ENCODE measurements at regions not wholly inside any gene's neighbourhood (a gene's known extent, or its start where the extent isn't known, plus 50 kb on each side); places are given as distances from the start of the nearest gene placed in this dataset.
"Not testable (repeated sequence)": the region's sequence is repeated elsewhere in the genome, so short reads cannot be mapped to it uniquely, and the experiment has no call there.

DNA sequence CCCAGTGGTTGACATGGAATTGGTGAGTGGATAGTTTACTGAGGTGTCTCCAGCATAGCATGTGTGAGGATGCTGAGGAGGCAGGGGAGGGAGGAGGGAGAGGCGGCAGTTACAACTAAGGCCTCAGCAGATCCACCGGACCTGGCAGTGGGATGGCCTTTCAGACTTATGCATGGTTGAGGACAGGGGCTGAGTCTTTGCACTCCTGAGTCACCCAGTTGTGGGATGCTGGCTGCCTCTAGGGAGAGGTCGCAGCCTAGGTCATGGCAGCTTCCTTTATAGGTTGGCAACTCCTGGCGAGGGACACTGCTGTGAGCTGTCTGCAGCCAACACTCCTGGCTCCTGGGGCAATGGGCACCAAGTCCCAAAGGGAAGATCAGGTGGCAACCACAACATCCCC lies 380.3 kb downstream of the PREX1 start:
- DNase-seq (no peak), ATAC-seq (ENCODE audit: insufficient read depth, low read depth) (no peak)
- no peak overlapping the region for H2AFZ ChIP-seq (ENCODE audit: low read depth, low read length)
- no peak overlapping the region for H3K4me2 ChIP-seq (ENCODE audit: insufficient read depth, low read length)
- no peaks in the 10 kb centered on the region for H4K20me1 ChIP-seq (ENCODE audit: insufficient read depth, low read length)
- H3K79me2 ChIP-seq (ENCODE audit: insufficient read depth, low read length): no peaks in the 10 kb centered on the region
- H3K9ac ChIP-seq (ENCODE audit: low read depth, low read length): no peak overlapping the region
- TF ChIP-seq EZH2 (IDR thresholded peaks at IDR 0.05; ENCODE audit: borderline replicate concordance, low read depth, low read length, severe bottlenecking): no peak
- TF ChIP-seq, protein P1, sequence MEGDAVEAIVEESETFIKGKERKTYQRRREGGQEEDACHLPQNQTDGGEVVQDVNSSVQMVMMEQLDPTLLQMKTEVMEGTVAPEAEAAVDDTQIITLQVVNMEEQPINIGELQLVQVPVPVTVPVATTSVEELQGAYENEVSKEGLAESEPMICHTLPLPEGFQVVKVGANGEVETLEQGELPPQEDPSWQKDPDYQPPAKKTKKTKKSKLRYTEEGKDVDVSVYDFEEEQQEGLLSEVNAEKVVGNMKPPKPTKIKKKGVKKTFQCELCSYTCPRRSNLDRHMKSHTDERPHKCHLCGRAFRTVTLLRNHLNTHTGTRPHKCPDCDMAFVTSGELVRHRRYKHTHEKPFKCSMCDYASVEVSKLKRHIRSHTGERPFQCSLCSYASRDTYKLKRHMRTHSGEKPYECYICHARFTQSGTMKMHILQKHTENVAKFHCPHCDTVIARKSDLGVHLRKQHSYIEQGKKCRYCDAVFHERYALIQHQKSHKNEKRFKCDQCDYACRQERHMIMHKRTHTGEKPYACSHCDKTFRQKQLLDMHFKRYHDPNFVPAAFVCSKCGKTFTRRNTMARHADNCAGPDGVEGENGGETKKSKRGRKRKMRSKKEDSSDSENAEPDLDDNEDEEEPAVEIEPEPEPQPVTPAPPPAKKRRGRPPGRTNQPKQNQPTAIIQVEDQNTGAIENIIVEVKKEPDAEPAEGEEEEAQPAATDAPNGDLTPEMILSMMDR (IDR thresholded peaks at IDR 0.05; ENCODE audit: borderline replicate concordance, extremely low read depth, low read length, poor library complexity, severe bottlenecking): no peak
- H3K36me3 ChIP-seq (ENCODE audit: insufficient read depth, low read length): no peaks in the 10 kb centered on the region
- no peak overlapping the region for H3K4me3 ChIP-seq (ENCODE audit: low read depth in 1 of 2, low read length in 2 of 2)
- peaks cover 6% of the 10 kb centered on the region for H3K9me3 ChIP-seq (ENCODE audit: insufficient read depth, low read length, severe bottlenecking)
- no peaks in the 10 kb centered on the region for H3K4me1 ChIP-seq (ENCODE audit: insufficient read depth, low read length)
- H3K27me3 ChIP-seq (ENCODE audit: insufficient read depth, low read length, poor library complexity): no peaks in the 10 kb centered on the region
- no peak overlapping the region for H3K27ac ChIP-seq (ENCODE audit: low read length)

DNA sequence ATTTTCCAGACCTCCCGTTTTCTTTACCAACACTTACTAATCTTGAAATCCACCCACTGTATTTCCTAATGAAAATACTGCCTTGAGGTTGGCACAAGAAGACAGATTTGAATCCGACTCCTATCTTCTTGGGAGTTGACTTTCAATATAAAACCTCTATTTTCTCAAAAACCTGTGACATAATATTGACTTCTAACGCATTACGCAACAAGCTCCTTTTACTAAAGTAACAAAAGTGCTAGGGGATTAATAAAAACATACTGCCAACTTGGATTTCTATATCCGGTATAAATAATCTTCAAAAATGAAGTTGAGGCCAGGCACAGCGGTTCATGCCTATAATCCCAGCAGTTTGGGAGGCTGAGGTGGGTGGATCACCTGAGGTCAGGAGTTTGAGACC lies 382.0 kb downstream of the PREX1 start:
- no peak overlapping the region for H3K4me2 ChIP-seq (ENCODE audit: insufficient read depth, low read length)
- DNase-seq: no peak
- H3K4me3 ChIP-seq (ENCODE audit: low read depth in 1 of 2, low read length in 2 of 2): no peak overlapping the region
- no peaks in the 10 kb centered on the region for H3K79me2 ChIP-seq (ENCODE audit: insufficient read depth, low read length)
- peaks cover 6% of the 10 kb centered on the region for H3K9me3 ChIP-seq (ENCODE audit: insufficient read depth, low read length, severe bottlenecking)
- H2AFZ ChIP-seq (ENCODE audit: low read depth, low read length): no peak overlapping the region
- no peaks in the 10 kb centered on the region for H3K4me1 ChIP-seq (ENCODE audit: insufficient read depth, low read length)
- H3K36me3 ChIP-seq (ENCODE audit: insufficient read depth, low read length): no peaks in the 10 kb centered on the region
- TF ChIP-seq, protein P1 (IDR thresholded peaks at IDR 0.05; ENCODE audit: borderline replicate concordance, extremely low read depth, low read length, poor library complexity, severe bottlenecking): no peak
- no peak for TF ChIP-seq EZH2 (IDR thresholded peaks at IDR 0.05; ENCODE audit: borderline replicate concordance, low read depth, low read length, severe bottlenecking)
- H3K27me3 ChIP-seq (ENCODE audit: insufficient read depth, low read length, poor library complexity): no peaks in the 10 kb centered on the region
- no peak overlapping the region for H3K27ac ChIP-seq (ENCODE audit: low read length)
- no peak for ATAC-seq (ENCODE audit: insufficient read depth, low read depth)
- no peak overlapping the region for H3K9ac ChIP-seq (ENCODE audit: low read depth, low read length)
- H4K20me1 ChIP-seq (ENCODE audit: insufficient read depth, low read length): no peaks in the 10 kb centered on the region

DNA sequence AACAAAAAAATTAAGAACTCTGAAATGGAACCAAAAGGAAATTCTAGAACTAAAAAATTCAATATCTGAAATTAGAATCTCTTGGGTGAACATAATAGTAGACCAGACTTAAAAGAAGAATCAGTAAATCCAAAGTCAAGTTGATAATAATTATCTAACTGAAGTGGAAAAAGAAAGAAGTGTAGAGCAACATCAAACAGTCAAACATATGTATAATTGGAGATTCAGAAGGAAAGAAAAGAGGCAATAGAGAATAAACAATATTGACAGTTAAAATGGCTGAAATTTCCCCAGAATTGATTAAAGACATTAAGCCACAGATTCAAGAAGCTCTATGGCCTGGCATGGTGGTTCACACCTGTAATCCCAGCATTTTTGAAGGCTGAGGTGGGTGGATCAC lies 383.6 kb downstream of the PREX1 start:
- H3K4me3 ChIP-seq (ENCODE audit: low read depth in 1 of 2, low read length in 2 of 2): no peak overlapping the region
- H3K79me2 ChIP-seq (ENCODE audit: insufficient read depth, low read length): no peaks in the 10 kb centered on the region
- H3K4me2 ChIP-seq (ENCODE audit: insufficient read depth, low read length): no peak overlapping the region
- H3K9ac ChIP-seq (ENCODE audit: low read depth, low read length): no peak overlapping the region
- no peaks in the 10 kb centered on the region for H3K4me1 ChIP-seq (ENCODE audit: insufficient read depth, low read length)
- TF ChIP-seq, protein P1 (IDR thresholded peaks at IDR 0.05; ENCODE audit: borderline replicate concordance, extremely low read depth, low read length, poor library complexity, severe bottlenecking): no peak
- TF ChIP-seq EZH2 (IDR thresholded peaks at IDR 0.05; ENCODE audit: borderline replicate concordance, low read depth, low read length, severe bottlenecking): no peak
- H3K36me3 ChIP-seq (ENCODE audit: insufficient read depth, low read length): no peaks in the 10 kb centered on the region
- no peak for DNase-seq
- H4K20me1 ChIP-seq (ENCODE audit: insufficient read depth, low read length): no peaks in the 10 kb centered on the region
- peaks cover 6% of the 10 kb centered on the region for H3K9me3 ChIP-seq (ENCODE audit: insufficient read depth, low read length, severe bottlenecking)
- no peak overlapping the region for H2AFZ ChIP-seq (ENCODE audit: low read depth, low read length)
- H3K27me3 ChIP-seq (ENCODE audit: insufficient read depth, low read length, poor library complexity): no peaks in the 10 kb centered on the region
- no peak for ATAC-seq (ENCODE audit: insufficient read depth, low read depth)
- no peak overlapping the region for H3K27ac ChIP-seq (ENCODE audit: low read length)

DNA sequence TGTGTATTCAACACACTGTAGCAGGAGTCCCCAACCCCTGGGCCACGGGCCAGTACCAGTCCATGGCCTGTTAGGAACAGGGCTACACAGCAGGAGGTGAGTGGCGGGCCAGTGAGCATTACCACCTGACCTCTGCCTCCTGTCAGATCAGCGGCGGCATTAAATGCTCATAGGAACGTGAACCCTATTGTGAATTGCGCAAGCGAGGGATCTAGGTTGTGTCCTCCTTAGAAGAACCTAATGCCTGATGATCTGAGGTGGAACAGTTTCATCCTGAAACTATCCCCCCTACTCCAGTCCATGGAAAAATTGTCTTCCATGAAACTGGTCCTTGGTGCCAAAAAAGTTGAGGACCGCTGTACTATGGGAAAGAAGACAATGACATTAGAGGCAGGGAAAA lies 386.9 kb downstream of the PREX1 start:
- H3K9me3 ChIP-seq (ENCODE audit: insufficient read depth, low read length, severe bottlenecking): peaks cover 6% of the 10 kb centered on the region
- no peak overlapping the region for H3K9ac ChIP-seq (ENCODE audit: low read depth, low read length)
- ATAC-seq (ENCODE audit: insufficient read depth, low read depth): no peak
- no peaks in the 10 kb centered on the region for H3K36me3 ChIP-seq (ENCODE audit: insufficient read depth, low read length)
- no peaks in the 10 kb centered on the region for H3K27me3 ChIP-seq (ENCODE audit: insufficient read depth, low read length, poor library complexity)
- no peaks in the 10 kb centered on the region for H3K79me2 ChIP-seq (ENCODE audit: insufficient read depth, low read length)
- no peak overlapping the region for H2AFZ ChIP-seq (ENCODE audit: low read depth, low read length)
- H4K20me1 ChIP-seq (ENCODE audit: insufficient read depth, low read length): no peaks in the 10 kb centered on the region
- H3K4me3 ChIP-seq (ENCODE audit: low read depth in 1 of 2, low read length in 2 of 2): no peak overlapping the region
- H3K27ac ChIP-seq (ENCODE audit: low read length): no peak overlapping the region
- H3K4me2 ChIP-seq (ENCODE audit: insufficient read depth, low read length): no peak overlapping the region
- TF ChIP-seq, protein P1 (IDR thresholded peaks at IDR 0.05; ENCODE audit: borderline replicate concordance, extremely low read depth, low read length, poor library complexity, severe bottlenecking): no peak
- no peak for TF ChIP-seq EZH2 (IDR thresholded peaks at IDR 0.05; ENCODE audit: borderline replicate concordance, low read depth, low read length, severe bottlenecking)
- DNase-seq: no peak
- no peaks in the 10 kb centered on the region for H3K4me1 ChIP-seq (ENCODE audit: insufficient read depth, low read length)

DNA sequence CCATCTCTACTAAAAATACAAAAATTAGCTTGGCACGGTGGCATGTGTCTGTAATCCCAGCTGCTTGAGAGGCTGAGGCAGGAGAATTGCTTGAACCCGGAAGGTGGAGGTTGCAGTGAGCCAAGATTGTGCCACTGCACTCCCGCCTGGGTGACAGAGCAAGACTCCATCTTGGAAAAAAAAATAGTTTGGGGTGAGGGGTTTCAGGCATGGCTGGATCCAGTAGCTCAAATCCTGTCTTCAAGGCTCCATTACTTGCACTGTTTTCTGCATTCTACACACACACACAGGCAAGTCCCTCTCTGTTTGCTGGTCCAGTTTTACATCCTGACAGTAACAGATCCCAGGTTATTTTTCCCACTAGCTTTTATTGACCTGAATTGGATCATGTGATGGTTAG lies 387.5 kb downstream of the PREX1 start:
- not testable (repeated sequence) for H3K4me1 ChIP-seq (ENCODE audit: insufficient read depth, low read length); H3K9ac ChIP-seq (ENCODE audit: low read depth, low read length); H3K27ac ChIP-seq (ENCODE audit: low read length); ATAC-seq (ENCODE audit: insufficient read depth, low read depth); H4K20me1 ChIP-seq (ENCODE audit: insufficient read depth, low read length); H3K36me3 ChIP-seq (ENCODE audit: insufficient read depth, low read length); H3K79me2 ChIP-seq (ENCODE audit: insufficient read depth, low read length); H3K4me2 ChIP-seq (ENCODE audit: insufficient read depth, low read length); H3K9me3 ChIP-seq (ENCODE audit: insufficient read depth, low read length, severe bottlenecking); H3K4me3 ChIP-seq (ENCODE audit: low read depth in 1 of 2, low read length in 2 of 2); H2AFZ ChIP-seq (ENCODE audit: low read depth, low read length); H3K27me3 ChIP-seq (ENCODE audit: insufficient read depth, low read length, poor library complexity); DNase-seq
